Esophagus muscularis mucosa (tissue), 3 donors: ENCODE measurements at regions not wholly inside any gene's neighbourhood (a gene's known extent, or its start where the extent isn't known, plus 50 kb on each side); places are given as distances from the start of the nearest gene placed in this dataset.

Source experiments
- POLR2A ChIP-seq: fragments of 450-650 bp; IDR thresholded peaks from one replicate; pipeline ENCODE4 v1.6.1; 2017; ENCODE audit warnings: antibody characterized with exemption, moderate library complexity, mild to moderate bottlenecking, low read depth
- POLR2AphosphoS5 ChIP-seq, 2 donors: sonication (generic); formaldehyde crosslinking; IDR thresholded peaks; one replicate each; pipeline ENCODE4 v1.6.1; 2017; ENCODE audit warnings: antibody characterized with exemption in 2 of 2
- TF ChIP-seq, protein P1 (sequence below), 3 experiments: fragments of 200-600 bp in 2 of 3; fragments of 450-650 bp in 1 of 3; sonication (generic) in 2 of 3; IDR thresholded peaks; one replicate each; pipeline ENCODE4 v1.5.1; 2017 to 2019; ENCODE audit warnings: antibody characterized with exemption in 3 of 3, mild to moderate bottlenecking in 2 of 3, moderate library complexity in 1 of 3

DNA sequence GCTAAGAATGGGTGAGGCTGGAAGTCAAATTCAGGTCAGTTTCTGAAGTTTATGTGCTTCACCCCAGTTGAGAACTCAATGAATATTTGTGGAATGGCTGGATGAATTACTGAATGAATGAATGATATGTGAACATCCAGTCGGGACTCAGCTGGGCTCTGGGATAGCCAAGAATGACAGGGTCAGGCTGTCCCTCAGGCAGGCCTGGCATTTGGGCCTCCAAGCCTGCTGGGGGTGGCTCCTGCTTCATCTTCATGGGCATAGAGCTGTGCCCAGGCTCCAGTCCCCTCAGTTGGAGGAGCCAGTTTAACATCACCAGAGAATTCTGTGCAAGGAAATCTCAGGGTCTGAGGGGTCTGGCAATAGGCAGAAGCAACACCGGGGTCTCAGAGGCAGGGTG, 185.8 kb downstream of the PHETA1 start:
- TF ChIP-seq, protein P1, sequence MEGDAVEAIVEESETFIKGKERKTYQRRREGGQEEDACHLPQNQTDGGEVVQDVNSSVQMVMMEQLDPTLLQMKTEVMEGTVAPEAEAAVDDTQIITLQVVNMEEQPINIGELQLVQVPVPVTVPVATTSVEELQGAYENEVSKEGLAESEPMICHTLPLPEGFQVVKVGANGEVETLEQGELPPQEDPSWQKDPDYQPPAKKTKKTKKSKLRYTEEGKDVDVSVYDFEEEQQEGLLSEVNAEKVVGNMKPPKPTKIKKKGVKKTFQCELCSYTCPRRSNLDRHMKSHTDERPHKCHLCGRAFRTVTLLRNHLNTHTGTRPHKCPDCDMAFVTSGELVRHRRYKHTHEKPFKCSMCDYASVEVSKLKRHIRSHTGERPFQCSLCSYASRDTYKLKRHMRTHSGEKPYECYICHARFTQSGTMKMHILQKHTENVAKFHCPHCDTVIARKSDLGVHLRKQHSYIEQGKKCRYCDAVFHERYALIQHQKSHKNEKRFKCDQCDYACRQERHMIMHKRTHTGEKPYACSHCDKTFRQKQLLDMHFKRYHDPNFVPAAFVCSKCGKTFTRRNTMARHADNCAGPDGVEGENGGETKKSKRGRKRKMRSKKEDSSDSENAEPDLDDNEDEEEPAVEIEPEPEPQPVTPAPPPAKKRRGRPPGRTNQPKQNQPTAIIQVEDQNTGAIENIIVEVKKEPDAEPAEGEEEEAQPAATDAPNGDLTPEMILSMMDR (IDR thresholded peaks at IDR 0.05): no peak
- TF ChIP-seq POLR2A: no peak
- TF ChIP-seq POLR2AphosphoS5 (IDR thresholded peaks at IDR 0.05): no peak
